Adrenal gland (tissue), 9 donors: ENCODE measurements at regions not wholly inside any gene's neighbourhood (a gene's known extent, or its start where the extent isn't known, plus 50 kb on each side); places are given as distances from the start of the nearest gene placed in this dataset.
"Not testable (repeated sequence)": the region's sequence is repeated elsewhere in the genome, so short reads cannot be mapped to it uniquely, and the experiment has no call there.

Experiments
- DNase-seq, 7 donors: peaks; one replicate each; pipeline ENCODE4 v3.0.0-alpha.2; 2019 to 2020
- H3K27ac ChIP-seq, 5 donors: fragments of 200-600 bp; sonication (generic) in 4 of 5; 1 replicate in 3 of 5; 2 replicates in 2 of 5; pipeline versions ENCODE4 v1.5.1 to v1.8.0; 2016 to 2020; ENCODE audit warnings: mild to moderate bottlenecking in 1 of 5
- H3K27me3 ChIP-seq: fragments of 200-600 bp; 2 replicates; pipeline ENCODE4 v1.8.0; 2021
- H3K36me3 ChIP-seq, 2 donors: fragments of 200-600 bp; replicated peaks in 1 of 2; 1 replicate in 1 of 2; 2 replicates in 1 of 2; pipeline versions ENCODE4 v1.5.1 to v1.8.0; 2018 to 2022
- H3K4me1 ChIP-seq, 2 donors: fragments of 200-600 bp; replicated peaks in 1 of 2; 1 replicate in 1 of 2; 2 replicates in 1 of 2; pipeline versions ENCODE4 v1.5.1 to v1.8.0; 2018 to 2021
- H3K4me3 ChIP-seq, 4 donors: fragments of 200-600 bp; sonication (generic) in 3 of 4; one replicate each; pipeline ENCODE4 v1.5.1; 2016 to 2018
- H3K9me3 ChIP-seq, 3 donors: fragments of 200-600 bp; sonication (generic) in 1 of 3; replicated peaks in 1 of 3; 1 replicate in 2 of 3; 2 replicates in 1 of 3; pipeline versions ENCODE4 v1.5.1 to v1.8.0; 2016 to 2021
- POLR2A ChIP-seq, 2 donors: fragments of 450-650 bp; IDR thresholded peaks; one replicate each; pipeline ENCODE4 v1.6.1; 2017; ENCODE audit warnings: antibody characterized with exemption in 2 of 2, mild to moderate bottlenecking in 2 of 2, moderate library complexity in 1 of 2
- WGBS, 4 donors: extraction: QIAGEN DNeasy Blood & Tissue Kit in 2 of 4; methylation state at CpG; one replicate each; pipeline versions ENCODE4 v1.1.5 to v1.1.7; 2013 to 2017; 5-methylcytosine and 5-hydroxymethylcytosine counted together
- intact Hi-C, 2 donors: fragments of 100-400 bp; cut with DNase I; formaldehyde crosslinking; loops; one replicate each; pipeline versions ENCODE4 v1.14.1 to v1.15.0; 2022 to 2023
- TF ChIP-seq, protein P1 (sequence below), 6 experiments: fragments of 450-650 bp in 4 of 6; fragments of 200-600 bp in 2 of 6; sonication (generic) in 1 of 6; IDR thresholded peaks; 1 replicate in 5 of 6; 2 replicates in 1 of 6; pipeline versions ENCODE4 v1.5.1 to v1.8.0; 2016 to 2021; ENCODE audit warnings: antibody characterized with exemption in 6 of 6, mild to moderate bottlenecking in 2 of 6, moderate library complexity in 1 of 6
- donor health status: healthy with polysubstance abuse.
- donor health status: Bipolar disorder and iron deficiency.
- donor health status: DM: yes; HTN: yes; CAD: no.
- donor health status: DM: no; HTN: no; CAD: no.
- donor health status: DM: no; HTN: no; CAD: no.

DNA sequence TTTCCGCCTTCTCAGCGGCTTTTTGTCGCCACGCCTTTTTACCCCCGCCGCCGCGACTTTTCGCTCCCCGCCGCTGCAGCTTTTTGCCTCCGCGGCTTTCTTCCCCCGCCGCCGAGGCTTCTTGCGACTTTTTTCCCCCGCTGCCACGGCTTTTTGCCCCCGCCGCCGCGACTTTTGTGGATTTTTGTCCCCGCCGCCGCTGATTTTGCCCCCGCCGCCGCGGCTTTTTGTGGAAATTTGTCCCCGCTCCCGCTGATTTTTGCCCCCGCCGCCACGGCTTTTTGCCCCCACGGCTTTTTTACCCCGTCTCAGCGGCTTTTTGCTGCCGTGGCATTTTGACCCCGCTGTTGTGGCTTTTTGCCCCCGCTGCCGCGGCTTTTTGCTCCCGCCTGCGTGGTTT, 4829.2 kb upstream of the OR11H1 start:
- H3K4me1 ChIP-seq, H3K36me3 ChIP-seq, DNase-seq, H3K4me3 ChIP-seq, H3K27ac ChIP-seq, intact Hi-C loops, H3K9me3 ChIP-seq, H3K27me3 ChIP-seq: not testable (repeated sequence)
- WGBS, 4 donors, result 65 to 80% (median 66%) methylated on average over 32 to 45 of the region's 45 CpGs

DNA sequence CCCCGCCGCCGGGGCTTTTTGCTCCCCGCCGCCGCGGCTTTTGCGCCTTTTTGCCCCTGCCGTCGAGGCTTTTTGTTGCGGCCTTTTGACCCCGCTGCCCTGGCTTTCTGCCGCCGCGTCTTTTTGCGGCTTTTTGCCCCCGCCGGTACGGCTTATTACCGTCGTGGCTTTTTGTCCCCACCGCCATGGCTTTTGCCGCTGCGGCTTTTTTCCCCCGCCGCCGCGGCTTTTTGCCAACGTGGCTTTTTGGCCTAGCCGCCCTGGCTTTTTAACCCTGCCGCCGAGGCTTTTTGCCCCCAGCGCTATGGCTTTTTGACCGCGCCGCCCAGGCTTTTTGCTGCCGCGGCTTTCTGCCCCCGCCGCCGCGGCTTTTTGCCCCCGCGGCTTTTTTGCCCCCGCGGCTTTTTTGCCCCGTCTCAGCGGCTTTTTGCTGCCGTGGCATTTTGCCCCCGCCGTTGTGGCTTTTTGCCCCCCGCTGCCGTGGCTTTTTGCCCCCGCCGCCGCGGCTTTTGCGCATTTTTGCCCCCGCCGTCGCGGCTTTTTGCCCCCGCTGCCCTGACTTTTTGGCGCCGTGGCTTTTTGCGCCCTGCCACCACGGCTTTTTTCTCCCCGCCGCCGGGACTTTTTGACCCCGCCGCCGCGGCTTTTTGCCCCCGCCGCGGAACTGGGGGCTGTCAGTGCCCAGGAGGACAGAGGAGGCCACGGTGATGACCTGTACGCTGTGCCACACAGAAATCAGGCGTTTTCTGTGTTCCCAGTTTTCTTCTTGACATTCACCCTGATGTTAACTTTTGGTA, 4828.5 kb upstream of the OR11H1 start:
- H3K27ac ChIP-seq, DNase-seq, intact Hi-C loops, H3K4me3 ChIP-seq, H3K9me3 ChIP-seq, H3K27me3 ChIP-seq, H3K36me3 ChIP-seq, H3K4me1 ChIP-seq: not testable (repeated sequence)
- WGBS, 4 donors, result 59 to 80% (median 69%) methylated on average over 24 to 74 of the region's 80 CpGs

DNA sequence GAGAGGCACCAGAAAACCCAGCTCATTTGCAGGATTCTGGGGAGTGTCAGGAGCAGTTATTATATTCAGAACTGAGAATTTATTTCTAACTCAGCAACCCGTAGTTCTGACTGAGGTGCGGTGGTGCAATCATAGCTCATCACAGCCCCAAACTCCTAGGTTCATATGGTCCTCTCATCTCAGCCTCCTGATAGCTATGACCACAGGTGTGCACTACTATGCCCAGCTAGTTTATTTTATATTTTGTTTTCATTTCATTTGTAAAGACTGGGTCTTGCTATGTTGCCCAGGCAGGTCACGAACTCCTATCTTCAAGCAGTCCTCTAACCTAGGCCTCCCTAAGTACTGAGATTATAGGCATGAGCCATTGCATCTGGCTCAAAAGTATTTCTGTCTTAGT, 4819.8 kb upstream of the OR11H1 start:
- H3K4me1 ChIP-seq, H3K27me3 ChIP-seq, H3K9me3 ChIP-seq, intact Hi-C loops, H3K36me3 ChIP-seq, H3K27ac ChIP-seq, H3K4me3 ChIP-seq, DNase-seq: not testable (repeated sequence)
- 69 to 80% (median 72%) methylated on average over 2 to 3 of the region's 3 CpGs for WGBS, 4 donors

DNA sequence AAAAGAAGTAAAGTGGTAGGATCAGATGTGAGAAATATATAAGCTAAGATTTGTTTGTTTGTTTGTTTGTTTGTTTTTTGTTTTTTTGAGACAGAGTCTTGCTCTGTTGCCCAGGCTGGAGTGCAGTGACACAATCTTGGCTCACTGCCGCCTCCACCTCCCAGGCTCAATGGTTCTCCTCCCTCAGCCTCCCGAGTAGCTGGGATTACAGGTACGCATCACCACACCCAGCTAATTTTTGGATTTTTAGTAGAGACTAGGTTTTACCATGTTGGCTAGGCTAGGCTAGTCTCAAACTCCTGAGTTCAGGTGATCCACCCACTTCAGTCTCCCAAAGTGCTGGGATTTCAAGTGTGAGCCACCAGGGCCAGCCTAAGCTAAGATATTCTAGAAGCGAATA, 4817.1 kb upstream of the OR11H1 start:
- H3K27me3 ChIP-seq, intact Hi-C loops, H3K4me1 ChIP-seq, H3K36me3 ChIP-seq, H3K4me3 ChIP-seq, H3K27ac ChIP-seq, DNase-seq, H3K9me3 ChIP-seq: not testable (repeated sequence)
- WGBS, 4 donors, result 41 to 48% (median 41%) methylated on average over 4 of the region's 4 CpGs

DNA sequence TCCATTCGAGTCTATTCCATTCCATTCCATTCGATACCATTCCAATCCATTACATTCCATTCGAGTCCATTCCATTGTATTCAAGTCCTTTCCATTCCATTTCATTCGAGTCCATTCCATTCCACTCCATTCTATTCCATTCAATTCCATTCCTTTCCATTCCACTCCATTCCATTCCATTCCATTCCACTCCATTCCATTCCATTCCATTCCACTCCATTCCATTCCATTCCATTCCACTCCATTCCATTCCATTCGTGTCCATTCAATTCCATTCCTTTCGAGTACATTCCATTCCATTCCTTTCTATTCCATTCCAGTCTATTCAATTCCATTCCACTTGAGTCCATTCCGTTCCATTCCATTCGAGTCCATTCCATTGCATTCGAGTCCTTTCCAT, 4805.2 kb upstream of the OR11H1 start:
- DNase-seq, H3K36me3 ChIP-seq, H3K4me1 ChIP-seq, H3K9me3 ChIP-seq, intact Hi-C loops, H3K27ac ChIP-seq, H3K27me3 ChIP-seq, H3K4me3 ChIP-seq: not testable (repeated sequence)
- 51 to 57% (median 55%) methylated on average over 9 of the region's 9 CpGs for WGBS, 4 donors

DNA sequence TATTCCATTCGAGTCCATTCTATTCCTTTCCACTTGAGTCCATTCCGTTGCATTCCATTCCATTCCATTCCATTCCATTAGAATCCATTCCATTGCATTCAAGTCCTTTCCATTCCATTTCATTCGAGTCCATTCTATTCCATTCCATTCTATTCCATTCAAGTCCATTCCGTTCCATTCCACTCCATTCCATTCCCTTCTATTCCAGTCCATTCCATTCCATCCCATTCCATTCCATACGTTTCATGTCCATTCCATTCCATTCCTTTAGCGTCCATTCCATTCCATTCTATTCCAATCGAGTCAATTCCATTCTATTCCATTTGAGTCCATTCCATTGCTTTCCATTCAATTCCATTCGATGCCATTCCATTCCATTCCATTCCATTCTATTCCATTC, 4804.0 kb upstream of the OR11H1 start:
- WGBS, 4 donors, result 47 to 59% (median 50%) methylated on average over 8 of the region's 8 CpGs

DNA sequence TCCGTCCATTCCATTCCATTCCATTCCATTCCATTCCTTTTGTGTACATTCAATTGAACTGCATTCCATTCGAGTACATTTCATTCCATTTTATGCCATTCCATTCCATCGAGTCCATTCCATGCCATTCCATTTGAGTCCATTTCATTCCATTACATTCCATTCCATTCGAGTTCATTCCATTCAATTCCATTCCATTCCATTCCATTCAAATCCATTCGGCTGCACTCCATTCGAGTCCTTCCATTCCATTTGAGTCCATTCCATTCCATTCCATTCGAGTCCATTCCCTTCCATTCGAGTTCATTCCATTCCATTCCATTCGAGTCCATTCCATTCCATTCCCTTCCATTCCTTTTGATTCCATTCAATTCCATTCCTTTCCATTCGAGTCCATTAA, 4800.6 kb upstream of the OR11H1 start:
- 54 to 61% (median 56%) methylated on average over 10 of the region's 10 CpGs for WGBS, 4 donors
- no peaks in the 10 kb centered on the region for H3K9me3 ChIP-seq
- H3K4me1 ChIP-seq, result no peaks in the 10 kb centered on the region
- H3K27me3 ChIP-seq, result no peaks in the 10 kb centered on the region
- H3K36me3 ChIP-seq, result no peaks in the 10 kb centered on the region
- DNase-seq, result no peak
- no peak overlapping the region for H3K27ac ChIP-seq
- TF ChIP-seq, protein P1, sequence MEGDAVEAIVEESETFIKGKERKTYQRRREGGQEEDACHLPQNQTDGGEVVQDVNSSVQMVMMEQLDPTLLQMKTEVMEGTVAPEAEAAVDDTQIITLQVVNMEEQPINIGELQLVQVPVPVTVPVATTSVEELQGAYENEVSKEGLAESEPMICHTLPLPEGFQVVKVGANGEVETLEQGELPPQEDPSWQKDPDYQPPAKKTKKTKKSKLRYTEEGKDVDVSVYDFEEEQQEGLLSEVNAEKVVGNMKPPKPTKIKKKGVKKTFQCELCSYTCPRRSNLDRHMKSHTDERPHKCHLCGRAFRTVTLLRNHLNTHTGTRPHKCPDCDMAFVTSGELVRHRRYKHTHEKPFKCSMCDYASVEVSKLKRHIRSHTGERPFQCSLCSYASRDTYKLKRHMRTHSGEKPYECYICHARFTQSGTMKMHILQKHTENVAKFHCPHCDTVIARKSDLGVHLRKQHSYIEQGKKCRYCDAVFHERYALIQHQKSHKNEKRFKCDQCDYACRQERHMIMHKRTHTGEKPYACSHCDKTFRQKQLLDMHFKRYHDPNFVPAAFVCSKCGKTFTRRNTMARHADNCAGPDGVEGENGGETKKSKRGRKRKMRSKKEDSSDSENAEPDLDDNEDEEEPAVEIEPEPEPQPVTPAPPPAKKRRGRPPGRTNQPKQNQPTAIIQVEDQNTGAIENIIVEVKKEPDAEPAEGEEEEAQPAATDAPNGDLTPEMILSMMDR (IDR thresholded peaks at IDR 0.05), result no peak
- no peak for TF ChIP-seq POLR2A (IDR thresholded peaks at IDR 0.05)
- H3K4me3 ChIP-seq, result no peak overlapping the region
- intact Hi-C loops, result no loop called here

More for the DNA sequence above, 4804.0 kb upstream of the OR11H1 start:
- H3K4me3 ChIP-seq, H3K4me1 ChIP-seq, DNase-seq, H3K36me3 ChIP-seq, H3K9me3 ChIP-seq, H3K27ac ChIP-seq, H3K27me3 ChIP-seq, intact Hi-C loops: not testable (repeated sequence)

DNA sequence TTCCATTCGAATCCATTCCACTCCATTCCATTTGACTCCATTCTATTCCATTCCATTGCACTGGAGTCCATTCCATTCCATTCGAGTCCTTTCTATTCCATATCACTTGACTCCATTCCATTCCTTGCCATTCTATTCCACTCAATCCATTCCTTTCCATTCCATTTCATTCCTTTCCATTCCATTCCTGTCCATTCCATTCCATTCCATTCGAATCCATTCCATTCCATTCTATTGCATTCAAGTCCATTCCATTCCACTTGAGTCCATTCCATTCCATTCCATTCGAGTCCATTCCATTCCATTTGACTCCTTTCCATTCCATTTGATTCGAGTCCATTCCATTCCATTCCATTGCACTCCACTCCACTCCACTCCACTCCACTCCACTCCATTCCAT, 4798.0 kb upstream of the OR11H1 start:
- intact Hi-C loops, H3K9me3 ChIP-seq: not testable (repeated sequence)
- WGBS, 4 donors, result 43 to 47% (median 45%) methylated on average over 5 of the region's 5 CpGs

DNA sequence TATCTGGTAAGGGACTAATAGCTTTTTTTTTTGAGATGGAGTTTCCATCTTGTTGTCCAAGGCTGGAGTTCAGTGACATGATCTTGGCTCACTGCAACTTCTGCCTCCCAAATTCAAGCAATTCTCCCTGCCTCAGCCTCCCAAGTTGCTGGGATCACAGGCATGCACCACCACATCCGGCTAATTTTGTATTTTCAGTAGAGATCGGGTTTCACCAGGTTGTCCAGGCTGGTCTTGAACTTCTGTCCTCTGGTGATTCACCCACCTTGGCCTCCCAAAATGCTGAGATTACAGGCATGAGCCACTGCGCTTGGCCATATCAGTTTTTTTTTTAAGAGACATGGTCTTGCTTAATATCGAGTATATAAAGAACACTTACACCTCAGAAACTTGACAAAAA, 4797.3 kb upstream of the OR11H1 start:
- H3K36me3 ChIP-seq, H3K27me3 ChIP-seq, H3K4me1 ChIP-seq, DNase-seq, intact Hi-C loops, H3K9me3 ChIP-seq, H3K4me3 ChIP-seq, H3K27ac ChIP-seq: not testable (repeated sequence)
- WGBS, 4 donors, result 66 to 72% (median 68%) methylated on average over 4 of the region's 4 CpGs

More for the DNA sequence above, 4798.0 kb upstream of the OR11H1 start:
- not testable (repeated sequence) for DNase-seq, H3K4me1 ChIP-seq, H3K27me3 ChIP-seq, H3K27ac ChIP-seq, H3K4me3 ChIP-seq, H3K36me3 ChIP-seq

DNA sequence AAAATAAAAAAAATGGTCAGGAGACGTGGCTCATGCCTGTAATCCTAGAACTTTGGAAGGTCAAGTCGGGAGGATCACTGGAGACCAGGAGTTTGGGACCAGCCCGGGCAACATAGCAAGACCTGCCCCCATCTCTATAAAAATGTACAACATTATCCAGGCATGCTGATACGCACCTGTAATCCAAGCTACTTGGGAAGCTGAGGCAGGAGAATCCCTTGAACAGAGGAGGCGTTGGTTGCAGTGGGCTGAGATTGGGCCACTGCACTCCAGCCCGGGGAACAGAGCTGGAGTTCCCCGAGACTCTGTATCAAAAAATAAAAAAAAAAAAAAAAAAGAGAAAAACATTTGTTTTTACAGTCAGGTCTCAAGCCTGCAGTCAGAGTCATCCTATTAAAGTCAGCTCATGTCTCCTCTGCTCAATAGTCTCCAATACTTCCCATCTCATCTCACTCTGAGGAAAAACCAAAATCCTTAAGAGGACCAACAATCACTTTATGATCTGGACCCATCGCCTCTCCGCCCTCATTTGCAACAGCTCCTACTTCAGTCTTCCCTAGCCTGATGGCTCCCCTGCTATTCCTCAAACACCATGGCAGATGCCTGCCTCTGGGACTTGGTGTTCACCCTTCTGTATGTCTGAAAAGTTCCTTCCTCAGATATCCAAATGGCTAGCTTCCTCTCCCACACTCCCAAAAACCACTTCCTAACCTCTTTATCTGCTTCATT, 4796.6 kb upstream of the OR11H1 start:
- intact Hi-C loops, H3K4me1 ChIP-seq, H3K27ac ChIP-seq, H3K27me3 ChIP-seq, H3K4me3 ChIP-seq, H3K9me3 ChIP-seq, DNase-seq, H3K36me3 ChIP-seq: not testable (repeated sequence)
- 54 to 61% (median 57%) methylated on average over 9 of the region's 9 CpGs for WGBS, 4 donors
